ENCODE measurements at regions not wholly inside any gene's neighbourhood (a gene's known extent, or its start where the extent isn't known, plus 50 kb on each side); places are given as distances from the start of the nearest gene placed in this dataset.

DNA sequence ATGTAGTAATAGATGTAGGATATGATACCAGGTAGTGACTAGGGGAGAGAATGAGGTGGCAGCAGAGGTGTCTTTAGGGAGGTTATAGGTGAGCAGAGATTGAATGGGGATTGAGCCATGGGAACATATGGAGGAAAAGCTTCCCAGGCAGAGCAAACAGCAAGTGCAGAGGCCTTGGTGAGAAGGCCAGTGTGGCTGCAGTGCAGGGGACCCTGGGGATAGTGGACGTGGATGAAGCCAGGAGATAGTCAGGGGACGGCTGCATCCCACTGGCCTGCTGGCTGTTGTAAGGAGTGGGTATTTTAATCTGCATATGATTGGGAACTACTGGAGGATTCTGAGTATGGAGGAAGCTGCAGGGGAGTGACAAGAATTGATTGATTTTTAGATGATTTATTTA lies 62.7 kb upstream of the TRAK1 start:
- TF ChIP-seq CTCF (conservative IDR thresholded peaks at IDR 0.05 in 1 of 2, IDR thresholded peaks at IDR 0.05 in 1 of 2; ENCODE audit: low read depth in 1 of 2, low read length in 2 of 2) (no peak), EZH2 (IDR thresholded peaks at IDR 0.05; ENCODE audit: low read length, missing control alignments) (no peak)
